Choroid plexus epithelial cell (primary cell): ENCODE measurements at regions not wholly inside any gene's neighbourhood (a gene's known extent, or its start where the extent isn't known, plus 50 kb on each side); places are given as distances from the start of the nearest gene placed in this dataset.

ENCODE experiments used
- DNase-seq: peaks from one replicate; pipeline ENCODE4 v3.0.0-alpha.2; 2010; ENCODE audit warnings: low read depth
- H3K4me3 ChIP-seq: 2 replicates; pipeline ENCODE4 v1.5.1; 2011; ENCODE audit warnings: low read depth, mild to moderate bottlenecking, control low read depth, low read length, moderate library complexity
- TF ChIP-seq, protein P1 (sequence below): conservative IDR thresholded peaks from 2 replicates; pipeline ENCODE4 v1.5.1; 2011; ENCODE audit warnings: low read depth, mild to moderate bottlenecking, control low read depth, inconsistent platforms, low read length, moderate library complexity

DNA sequence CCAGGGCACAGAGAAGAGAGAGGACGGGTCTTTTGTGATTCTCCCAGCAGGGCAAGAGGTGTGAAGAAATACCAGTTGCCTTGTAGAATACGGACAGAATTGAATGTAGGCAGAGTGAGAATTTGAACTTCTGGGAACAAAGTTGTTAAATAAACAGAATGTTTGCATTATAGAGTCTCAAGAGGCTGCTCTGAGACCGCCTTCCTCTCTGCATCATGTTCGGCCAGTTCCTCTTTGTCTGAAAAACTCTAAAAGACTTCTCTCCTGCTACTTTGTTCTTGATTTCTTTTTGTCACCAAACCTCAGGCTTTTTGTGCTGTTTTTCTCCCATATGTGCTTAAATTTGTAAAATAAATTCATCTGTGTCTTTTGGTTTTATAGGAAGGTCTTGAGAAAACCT, 256.4 kb downstream of the DLEU7 start:
- TF ChIP-seq, protein P1, sequence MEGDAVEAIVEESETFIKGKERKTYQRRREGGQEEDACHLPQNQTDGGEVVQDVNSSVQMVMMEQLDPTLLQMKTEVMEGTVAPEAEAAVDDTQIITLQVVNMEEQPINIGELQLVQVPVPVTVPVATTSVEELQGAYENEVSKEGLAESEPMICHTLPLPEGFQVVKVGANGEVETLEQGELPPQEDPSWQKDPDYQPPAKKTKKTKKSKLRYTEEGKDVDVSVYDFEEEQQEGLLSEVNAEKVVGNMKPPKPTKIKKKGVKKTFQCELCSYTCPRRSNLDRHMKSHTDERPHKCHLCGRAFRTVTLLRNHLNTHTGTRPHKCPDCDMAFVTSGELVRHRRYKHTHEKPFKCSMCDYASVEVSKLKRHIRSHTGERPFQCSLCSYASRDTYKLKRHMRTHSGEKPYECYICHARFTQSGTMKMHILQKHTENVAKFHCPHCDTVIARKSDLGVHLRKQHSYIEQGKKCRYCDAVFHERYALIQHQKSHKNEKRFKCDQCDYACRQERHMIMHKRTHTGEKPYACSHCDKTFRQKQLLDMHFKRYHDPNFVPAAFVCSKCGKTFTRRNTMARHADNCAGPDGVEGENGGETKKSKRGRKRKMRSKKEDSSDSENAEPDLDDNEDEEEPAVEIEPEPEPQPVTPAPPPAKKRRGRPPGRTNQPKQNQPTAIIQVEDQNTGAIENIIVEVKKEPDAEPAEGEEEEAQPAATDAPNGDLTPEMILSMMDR = no peak
- H3K4me3 ChIP-seq = no peak overlapping the region
- no peak for DNase-seq

GRCh38 chr13:50587645-50588373, 255.7 kb downstream of the DLEU7 start:
- no peak for DNase-seq
- H3K4me3 ChIP-seq = no peak overlapping the region
- TF ChIP-seq, protein P1 = no peak

- no peak for DNase-seq
- TF ChIP-seq, protein P1 = no peak
- no peak overlapping the region for H3K4me3 ChIP-seq
Observed at GRCh38 chr13:50588491-50589130, 254.9 kb downstream of the DLEU7 start.

- no peak overlapping the region for H3K4me3 ChIP-seq
- TF ChIP-seq, protein P1 = no peak
- peak; percentile 95 for DNase-seq
Observed at GRCh38 chr13:50589139-50589538, 254.4 kb downstream of the DLEU7 start.

GRCh38 chr13:50589651-50590054, 253.8 kb downstream of the DLEU7 start:
- TF ChIP-seq, protein P1 = no peak

GRCh38 chr13:50592412-50593155, 250.9 kb downstream of the DLEU7 start:
- TF ChIP-seq, protein P1 = no peak
- no peak overlapping the region for H3K4me3 ChIP-seq
- peak; percentile 77 for DNase-seq

More at GRCh38 chr13:50589651-50590054, 253.8 kb downstream of the DLEU7 start:
- no peak overlapping the region for H3K4me3 ChIP-seq
- peak; percentile 67 for DNase-seq
